HepG2 (cell line): ENCODE measurements at regions not wholly inside any gene's neighbourhood (a gene's known extent, or its start where the extent isn't known, plus 50 kb on each side); places are given as distances from the start of the nearest gene placed in this dataset.

ENCODE experiments used
- ATAC-seq: fragments of 200-7000 bp; cut with Tn5 transposase; 3 replicates; pipeline ENCODE4 v1.9.1; 2020; ENCODE audit warnings: mild to moderate bottlenecking, moderate library complexity
- BruUV-seq: library from RNA; stranded (reverse); fragments of 400-500 nt; replicated peaks from 2 replicates; lab custom pipeline; 2021; lab: Mats Ljungman, UMichigan
- CTCF ChIA-PET: fragments of 300-600 bp; formaldehyde crosslinking; extraction: SDS; loops from one replicate; lab custom pipeline; 2021; ENCODE audit warnings: low total read pairs, inconsistent platforms, low intra/inter-chr PET ratio; lab: Yijun Ruan, JAX
- POLR2A ChIA-PET: fragments of 350-600 bp; sonication (Branson Sonifier 250); formaldehyde crosslinking; loops from one replicate; lab custom pipeline; 2020; ENCODE audit warnings: antibody characterized with exemption, inconsistent platforms; lab: Yijun Ruan, JAX
- DNase-seq: peaks from one replicate; pipeline ENCODE4 v3.0.0-alpha.2; 2015; ENCODE audit warnings: low spot score
- FAIRE-seq: peaks from 3 replicates; lab custom pipeline; 2011; peaks lifted over from hg19 to GRCh38; lab: Jason Lieb, UNC
- H2AFZ ChIP-seq: one replicate; pipeline ENCODE4 v1.6.1; 2011; ENCODE audit warnings: low read length, inconsistent platforms
- H3K27ac ChIP-seq: fragments of 300-600 bp; 3 replicates; pipeline ENCODE4 v1.8.0; 2011; ENCODE audit warnings: mixed run types, mild to moderate bottlenecking, mixed read lengths, low read length, inconsistent platforms; ENCODE audit not compliant: insufficient read depth; ENCODE audit errors: extremely low read length
- H3K27me3 ChIP-seq, 2 experiments: fragments of 200-600 bp in 1 of 2; 2 replicates in 1 of 2; 3 replicates in 1 of 2; pipeline versions ENCODE4 v1.6.0 to v1.8.0; 2011; ENCODE audit warnings: low read length in 2 of 2, mild to moderate bottlenecking in 2 of 2, moderate library complexity in 2 of 2, inconsistent platforms in 1 of 2; ENCODE audit not compliant: insufficient read depth in 2 of 2, control insufficient read depth in 1 of 2
- H3K36me3 ChIP-seq, 2 experiments: fragments of 200-600 bp in 1 of 2; replicated peaks in 1 of 2; 2 replicates in 1 of 2; 3 replicates in 1 of 2; pipeline versions ENCODE4 v1.5.1 to v1.8.0; 2011; ENCODE audit warnings: low read length in 2 of 2, inconsistent platforms in 1 of 2; ENCODE audit not compliant: insufficient read depth in 2 of 2, control insufficient read depth in 1 of 2
- H3K4me1 ChIP-seq: 2 replicates; pipeline ENCODE4 v1.5.1; 2012; ENCODE audit warnings: low read length, inconsistent platforms; ENCODE audit not compliant: insufficient read depth
- H3K4me2 ChIP-seq: 2 replicates; pipeline ENCODE4 v1.6.0; 2011; ENCODE audit warnings: low read depth, low read length, inconsistent platforms
- H3K4me3 ChIP-seq, 3 experiments: fragments of 200-600 bp in 1 of 3; sonication (generic), shearing (Covaris generic) in 1 of 3; replicated peaks in 1 of 3; 2 replicates each; pipeline ENCODE4 v1.5.1; 2011 to 2016; ENCODE audit warnings: low read length in 3 of 3, inconsistent platforms in 2 of 3, low read depth in 2 of 3, mild to moderate bottlenecking in 2 of 3, control low read depth in 1 of 3, mixed read lengths in 1 of 3; ENCODE audit not compliant: insufficient read depth in 1 of 3
- H3K79me2 ChIP-seq: one replicate; pipeline ENCODE4 v1.6.1; 2011; ENCODE audit warnings: low read length, inconsistent platforms; ENCODE audit not compliant: insufficient read depth
- H3K9ac ChIP-seq: 2 replicates; pipeline ENCODE4 v1.6.0; 2011; ENCODE audit warnings: mild to moderate bottlenecking, low read depth, low read length, inconsistent platforms; ENCODE audit not compliant: insufficient read depth
- H3K9me3 ChIP-seq: 2 replicates; pipeline ENCODE4 v1.5.1; 2012; ENCODE audit warnings: mild to moderate bottlenecking, low read length
- H4K20me1 ChIP-seq: 2 replicates; pipeline ENCODE4 v1.6.0; 2011; ENCODE audit warnings: inconsistent platforms, mild to moderate bottlenecking, low read length, moderate library complexity; ENCODE audit not compliant: insufficient read depth
- CHD4 ChIP-seq: fragments of 200-600 bp; sonication (generic); IDR thresholded peaks from 2 replicates; pipeline ENCODE4 v1.7.0; 2017; ENCODE audit warnings: mild to moderate bottlenecking, low read length, borderline replicate concordance
- DMAP1 ChIP-seq: IDR thresholded peaks from 2 replicates; pipeline ENCODE4 v1.6.1; 2016
- GABPA ChIP-seq, 2 experiments: IDR thresholded peaks; 2 replicates each; pipeline ENCODE4 v1.6.1; 2011 to 2016; ENCODE audit warnings: low read depth in 2 of 2, low read length in 1 of 2, missing biosample characterization in 1 of 2, missing genetic modification characterization in 1 of 2
- KLF9 ChIP-seq: IDR thresholded peaks from 2 replicates; pipeline ENCODE4 v1.6.1; 2016; ENCODE audit warnings: low read depth
- MTA1 ChIP-seq: sonication (generic); formaldehyde crosslinking; IDR thresholded peaks from 2 replicates; pipeline ENCODE4 v1.4.0; 2020; ENCODE audit warnings: missing genetic modification reagents, mild to moderate bottlenecking, borderline replicate concordance
- PAF1 ChIP-seq: IDR thresholded peaks from 2 replicates; pipeline ENCODE4 v1.6.1; 2016; ENCODE audit warnings: missing genetic modification reagents, missing compliant biosample characterization
- SETDB1 ChIP-seq: sonication (generic); formaldehyde crosslinking; IDR thresholded peaks from 2 replicates; pipeline ENCODE4 v1.5.1; 2020; ENCODE audit warnings: missing genetic modification reagents, mild to moderate bottlenecking, borderline replicate concordance
- SMAD9 ChIP-seq: sonication (generic); formaldehyde crosslinking; IDR thresholded peaks from 2 replicates; pipeline ENCODE4 v1.5.1; 2020; ENCODE audit warnings: mild to moderate bottlenecking, missing genetic modification reagents
- ZBTB8A ChIP-seq: sonication (generic); formaldehyde crosslinking; IDR thresholded peaks from 2 replicates; pipeline ENCODE4 v1.4.0; 2020; ENCODE audit warnings: mild to moderate bottlenecking, low read depth, missing genetic modification reagents, borderline replicate concordance
- ZNF138 ChIP-seq: sonication (generic); formaldehyde crosslinking; IDR thresholded peaks from 2 replicates; pipeline ENCODE4 v1.5.0; 2020; ENCODE audit warnings: mild to moderate bottlenecking, low read depth, missing genetic modification reagents
- ZNF253 ChIP-seq: sonication (generic); formaldehyde crosslinking; IDR thresholded peaks from 2 replicates; pipeline ENCODE4 v1.8.0; 2022; ENCODE audit warnings: mild to moderate bottlenecking, missing genetic modification reagents, borderline replicate concordance
- ZNF432 ChIP-seq: sonication (generic); formaldehyde crosslinking; IDR thresholded peaks from 2 replicates; pipeline ENCODE4 v1.5.0; 2020; ENCODE audit warnings: missing genetic modification reagents, mild to moderate bottlenecking, borderline replicate concordance
- ZNF484 ChIP-seq: sonication (generic); formaldehyde crosslinking; IDR thresholded peaks from 2 replicates; pipeline ENCODE4 v1.5.1; 2020; ENCODE audit warnings: mild to moderate bottlenecking, low read depth, missing genetic modification reagents, borderline replicate concordance
- ZNF766 ChIP-seq: sonication (generic); formaldehyde crosslinking; IDR thresholded peaks from 2 replicates; pipeline ENCODE4 v1.5.0; 2020; ENCODE audit warnings: missing genetic modification reagents, borderline replicate concordance
- WGBS: methylation state at CpG from one replicate; pipeline ENCODE4 v1.1.6; 2017; ENCODE audit warnings: low lambda C conversion rate; 5-methylcytosine and 5-hydroxymethylcytosine counted together
- in situ Hi-C: cut with HindIII; loops from 2 replicates; pipeline ENCODE4 v1.10.0; 2017; ENCODE audit warnings: low pct_unique_long_range_greater_than_20kb; ENCODE audit not compliant: extremely low pct_ligation_motif_present
- intact Hi-C: fragments of 100-400 bp; cut with micrococcal nuclease; formaldehyde crosslinking; loops from one replicate; pipeline ENCODE4 v1.10.0; 2022; ENCODE audit not compliant: unreplicated experiment
- TF ChIP-seq, protein P1 (sequence below): sonication (generic); IDR thresholded peaks from 2 replicates; pipeline ENCODE4 v1.6.1; 2016; ENCODE audit warnings: low read depth, borderline replicate concordance

DNA sequence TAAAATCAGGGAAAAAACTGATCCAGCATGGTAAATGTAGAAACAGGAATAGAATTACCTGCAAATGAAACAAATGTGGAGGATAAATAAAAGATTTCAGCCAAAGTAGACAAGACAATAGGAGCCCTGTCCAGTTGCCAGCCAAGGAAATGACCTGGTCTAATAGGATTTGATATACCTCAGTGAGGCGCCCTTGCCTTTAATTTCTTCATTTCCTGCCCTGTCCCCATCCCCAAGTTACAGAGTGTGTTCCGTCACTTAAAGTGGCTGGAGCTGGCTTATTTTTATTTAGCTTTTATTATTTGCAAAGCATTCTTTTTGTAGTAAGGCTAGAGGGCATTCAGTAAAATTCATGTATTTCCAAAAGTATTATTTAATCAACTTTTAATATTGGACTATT is 1022.0 kb downstream of the EFNB2 start:
- intact Hi-C loops (no loop called here), in situ Hi-C loops (no loop called here)
- no peak overlapping the region for H3K27ac ChIP-seq
- TF ChIP-seq DMAP1 (CRISPR knock-in tag) (no peak), ZNF766 (CRISPR knock-in tag) (no peak), ZNF253 (CRISPR knock-in tag) (no peak), SMAD9 (CRISPR knock-in tag) (no peak), ZNF432 (CRISPR knock-in tag) (no peak)
- DNase-seq = no peak
- no peaks in the 10 kb centered on the region for H3K27me3 ChIP-seq
- no peak overlapping the region for H3K9ac ChIP-seq
- no TSS peak for BruUV-seq
- H2AFZ ChIP-seq = no peak overlapping the region
- H3K79me2 ChIP-seq = no peaks in the 10 kb centered on the region
- ATAC-seq = no peak
- no peak overlapping the region for H3K4me3 ChIP-seq
- CTCF ChIA-PET = no interaction called here
- POLR2A ChIA-PET = no interaction called here
- 29% methylated on average over 2 of the region's 2 CpGs for WGBS
- no peaks in the 10 kb centered on the region for H3K4me1 ChIP-seq
- no peak for FAIRE-seq
- no peaks in the 10 kb centered on the region for H3K36me3 ChIP-seq
- H4K20me1 ChIP-seq = no peaks in the 10 kb centered on the region
- no peak overlapping the region for H3K4me2 ChIP-seq
- peaks cover 4% of the 10 kb centered on the region; the same call in 1 of the 2 replicates for H3K9me3 ChIP-seq

DNA sequence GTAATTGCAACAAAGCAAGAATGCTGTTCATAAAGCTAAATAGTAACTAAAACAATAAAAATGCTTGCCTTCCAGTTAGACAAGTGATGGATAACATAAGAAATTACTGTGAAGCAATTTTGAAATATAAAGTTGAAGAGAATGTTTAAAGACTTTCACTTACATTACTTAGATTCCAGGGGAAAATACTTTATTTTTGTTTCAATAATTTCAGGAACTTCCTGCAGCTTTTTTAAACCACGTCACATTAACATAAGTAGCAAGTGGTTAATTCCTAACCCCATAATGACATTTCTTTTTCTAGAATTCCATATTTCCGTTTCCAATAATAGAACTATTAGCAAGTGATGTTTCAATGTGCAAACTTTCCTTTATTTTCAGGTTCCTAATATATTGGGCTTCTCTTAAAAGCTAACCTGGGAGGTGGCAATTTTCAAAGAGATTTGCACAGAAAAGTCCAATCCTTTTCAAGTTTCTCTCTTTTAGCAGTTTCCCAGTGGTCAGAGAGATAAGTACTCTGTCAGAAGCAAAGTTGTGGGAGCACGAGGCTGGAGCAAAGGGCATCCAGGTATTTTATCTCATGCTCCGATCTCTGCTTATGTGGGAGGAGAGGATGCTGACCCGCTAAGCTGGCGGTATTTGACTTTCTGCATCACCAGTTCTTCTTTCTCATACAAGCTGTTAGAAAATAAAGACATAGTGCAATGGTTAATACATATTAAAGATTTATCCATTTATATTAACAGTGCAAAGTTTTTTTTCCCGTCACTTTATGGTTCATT is 1025.3 kb downstream of the EFNB2 start:
- BruUV-seq = no TSS peak
- FAIRE-seq = no peak
- WGBS = 3% methylated on average over 7 of the region's 7 CpGs

More for the DNA sequence above, 1025.3 kb downstream of the EFNB2 start:
- Histone ChIP-seq H3K9ac (no peak overlapping the region), H3K4me3 (no peak overlapping the region)
- DNase-seq (no peak), ATAC-seq (no peak)
- no peak for TF ChIP-seq ZBTB8A (CRISPR knock-in tag)
- no peak for TF ChIP-seq GABPA (IDR thresholded peaks at IDR 0.05; ENCODE audit: low read depth, low read length)
- TF ChIP-seq GABPA (CRISPR knock-in tag; IDR thresholded peaks at IDR 0.05; ENCODE audit: low read depth) = no peak
- no peak for TF ChIP-seq ZNF484
- TF ChIP-seq ZNF138 (CRISPR knock-in tag) = no peak
- no peak for TF ChIP-seq PAF1 (CRISPR knock-in tag)
- TF ChIP-seq MTA1 (CRISPR knock-in tag) = no peak
- TF ChIP-seq, protein P1, sequence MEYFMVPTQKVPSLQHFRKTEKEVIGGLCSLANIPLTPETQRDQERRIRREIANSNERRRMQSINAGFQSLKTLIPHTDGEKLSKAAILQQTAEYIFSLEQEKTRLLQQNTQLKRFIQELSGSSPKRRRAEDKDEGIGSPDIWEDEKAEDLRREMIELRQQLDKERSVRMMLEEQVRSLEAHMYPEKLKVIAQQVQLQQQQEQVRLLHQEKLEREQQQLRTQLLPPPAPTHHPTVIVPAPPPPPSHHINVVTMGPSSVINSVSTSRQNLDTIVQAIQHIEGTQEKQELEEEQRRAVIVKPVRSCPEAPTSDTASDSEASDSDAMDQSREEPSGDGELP = no peak
- no peak for TF ChIP-seq CHD4
- no peak for TF ChIP-seq KLF9 (CRISPR knock-in tag)
- no peak for TF ChIP-seq SETDB1
- TF ChIP-seq, all 625 proteins: peak for 0
- CTCF ChIA-PET = no interaction called here
- Histone ChIP-seq H2AFZ (no peak overlapping the region), H3K36me3 (no peaks in the 10 kb centered on the region), H3K4me2 (no peak overlapping the region), H4K20me1 (no peaks in the 10 kb centered on the region), H3K4me1 (no peaks in the 10 kb centered on the region), H3K79me2 (no peaks in the 10 kb centered on the region), H3K27me3 (no peaks in the 10 kb centered on the region), H3K9me3 (no peaks in the 10 kb centered on the region; the same call in 1 of the 2 replicates), H3K27ac (no peak overlapping the region)
- intact Hi-C loops = no loop called here
- POLR2A ChIA-PET = no interaction called here
- in situ Hi-C loops = no loop called here
